H9 (cell line): ENCODE measurements at regions not wholly inside any gene's neighbourhood (a gene's known extent, or its start where the extent isn't known, plus 50 kb on each side); places are given as distances from the start of the nearest gene placed in this dataset.

Experiments used
- DNase-seq: peaks from one replicate; pipeline ENCODE4 v3.0.0-alpha.2; 2017
- H2AFZ ChIP-seq: one replicate; pipeline ENCODE4 v1.6.1; 2013; ENCODE audit warnings: mild to moderate bottlenecking, low read length, control low read depth, moderate library complexity
- H2AK5ac ChIP-seq: 2 replicates; pipeline ENCODE4 v1.6.1; 2013; ENCODE audit warnings: low read length, control low read depth, mixed read lengths; ENCODE audit not compliant: insufficient read length
- H2BK120ac ChIP-seq: one replicate; pipeline ENCODE4 v1.6.1; 2013; ENCODE audit warnings: low read depth, mild to moderate bottlenecking, low read length, control low read depth, inconsistent platforms; ENCODE audit not compliant: poor library complexity, severe bottlenecking
- H2BK12ac ChIP-seq: 2 replicates; pipeline ENCODE4 v1.6.1; 2013; ENCODE audit warnings: low read length, control low read depth, mixed read lengths, low read depth; ENCODE audit not compliant: insufficient read length
- H2BK15ac ChIP-seq: 2 replicates; pipeline ENCODE4 v1.6.1; 2013; ENCODE audit warnings: low read depth, low read length, control low read depth
- H2BK20ac ChIP-seq: one replicate; pipeline ENCODE4 v1.6.1; 2013; ENCODE audit warnings: low read depth, mild to moderate bottlenecking, low read length, control low read depth, inconsistent platforms; ENCODE audit not compliant: poor library complexity, severe bottlenecking
- H2BK5ac ChIP-seq: 2 replicates; pipeline ENCODE4 v1.6.1; 2013; ENCODE audit warnings: low read length, control low read depth, mixed read lengths; ENCODE audit not compliant: insufficient read length
- H3K14ac ChIP-seq: 2 replicates; pipeline ENCODE4 v1.6.1; 2013; ENCODE audit warnings: low read length, control low read depth; ENCODE audit not compliant: insufficient read depth
- H3K18ac ChIP-seq: 2 replicates; pipeline ENCODE4 v1.6.1; 2013; ENCODE audit warnings: low read depth, mild to moderate bottlenecking, mixed read lengths, low read length, control low read depth; ENCODE audit not compliant: insufficient read length
- H3K23ac ChIP-seq: 2 replicates; pipeline ENCODE4 v1.6.1; 2013; ENCODE audit warnings: low read length, control low read depth, mixed read lengths, low read depth; ENCODE audit not compliant: insufficient read length
- H3K23me2 ChIP-seq: 2 replicates; pipeline ENCODE4 v1.6.1; 2013; ENCODE audit warnings: low read depth, mild to moderate bottlenecking, mixed read lengths, low read length, control low read depth; ENCODE audit not compliant: insufficient read length, poor library complexity, severe bottlenecking
- H3K27ac ChIP-seq: 2 replicates; pipeline ENCODE4 v1.5.1; 2013; ENCODE audit warnings: low read length, control low read depth, mixed read lengths, low read depth; ENCODE audit not compliant: insufficient read length
- H3K27me3 ChIP-seq: 2 replicates; pipeline ENCODE4 v1.6.1; 2013; ENCODE audit warnings: low read length, control low read depth, inconsistent platforms; ENCODE audit not compliant: insufficient read depth
- H3K4ac ChIP-seq: 2 replicates; pipeline ENCODE4 v1.6.1; 2013; ENCODE audit warnings: low read depth, mild to moderate bottlenecking, control low read depth, inconsistent platforms, low read length, moderate library complexity
- H3K4me1 ChIP-seq: 2 replicates; pipeline ENCODE4 v1.6.1; 2013; ENCODE audit warnings: low read length, control low read depth, inconsistent platforms; ENCODE audit not compliant: insufficient read depth
- H3K4me2 ChIP-seq: 2 replicates; pipeline ENCODE4 v1.6.1; 2013; ENCODE audit warnings: low read length, control low read depth, mixed read lengths; ENCODE audit not compliant: insufficient read length, insufficient read depth
- H3K56ac ChIP-seq: 2 replicates; pipeline ENCODE4 v1.6.1; 2013; ENCODE audit warnings: low read depth, mild to moderate bottlenecking, mixed read lengths, low read length, control low read depth; ENCODE audit not compliant: insufficient read length
- H3K79me1 ChIP-seq: 2 replicates; pipeline ENCODE4 v1.6.1; 2013; ENCODE audit warnings: low read depth, mild to moderate bottlenecking, moderate library complexity, low read length, control low read depth, inconsistent platforms; ENCODE audit not compliant: insufficient read depth, poor library complexity, severe bottlenecking
- H3K79me2 ChIP-seq: 2 replicates; pipeline ENCODE4 v1.6.1; 2013; ENCODE audit warnings: low read length, control low read depth, inconsistent platforms; ENCODE audit not compliant: insufficient read depth
- H3K9ac ChIP-seq: 2 replicates; pipeline ENCODE4 v1.6.1; 2013; ENCODE audit warnings: low read length, control low read depth, mixed read lengths; ENCODE audit not compliant: insufficient read length; ENCODE audit errors: extremely low read depth
- H3K9me3 ChIP-seq: one replicate; pipeline ENCODE4 v1.6.1; 2013; ENCODE audit warnings: low read depth, low read length, inconsistent platforms; ENCODE audit not compliant: control insufficient read depth
- H3T11ph ChIP-seq: one replicate; pipeline ENCODE4 v1.6.1; 2013; ENCODE audit warnings: mild to moderate bottlenecking, low read length, control low read depth, inconsistent platforms
- H4K20me1 ChIP-seq: one replicate; pipeline ENCODE4 v1.6.1; 2013; ENCODE audit not compliant: control insufficient read depth, insufficient read length, insufficient read depth
- H4K5ac ChIP-seq: 2 replicates; pipeline ENCODE4 v1.6.1; 2013; ENCODE audit warnings: low read depth, mild to moderate bottlenecking, mixed read lengths, low read length, control low read depth; ENCODE audit not compliant: insufficient read length
- H4K8ac ChIP-seq: replicated peaks from 2 replicates; pipeline ENCODE4 v1.6.1; 2013; ENCODE audit warnings: low read length, control low read depth, mixed read lengths, low read depth; ENCODE audit not compliant: insufficient read length
- H4K91ac ChIP-seq: 2 replicates; pipeline ENCODE4 v1.6.1; 2013; ENCODE audit warnings: low read depth, mild to moderate bottlenecking, moderate library complexity, mixed read lengths, low read length, control low read depth; ENCODE audit not compliant: insufficient read length
- H3K27ac Mint-ChIP-seq, 3 experiments: 2 replicates in 2 of 3; 3 replicates in 1 of 3; pipeline ENCODE4 v1.8.0; 2020 to 2021; ENCODE audit warnings: mixed read lengths in 3 of 3, mild to moderate bottlenecking in 1 of 3, moderate library complexity in 1 of 3
- H3K27me3 Mint-ChIP-seq: 2 replicates; pipeline ENCODE4 v1.8.0; 2021; ENCODE audit warnings: low read depth, mild to moderate bottlenecking, moderate library complexity, mixed read lengths
- H3K36me3 Mint-ChIP-seq, 3 experiments: 2 replicates in 2 of 3; 3 replicates in 1 of 3; pipeline ENCODE4 v1.8.0; 2020 to 2021; ENCODE audit warnings: low read depth in 3 of 3, mixed read lengths in 3 of 3; ENCODE audit not compliant: insufficient read depth in 1 of 3
- H3K4me1 Mint-ChIP-seq, 2 experiments: 2 replicates each; pipeline ENCODE4 v1.8.0; 2020; ENCODE audit warnings: mixed read lengths in 2 of 2
- H3K4me3 Mint-ChIP-seq, 2 experiments: 2 replicates in 1 of 2; 3 replicates in 1 of 2; pipeline ENCODE4 v1.8.0; 2020 to 2021; ENCODE audit warnings: mild to moderate bottlenecking in 2 of 2, mixed read lengths in 2 of 2, moderate library complexity in 1 of 2
- H3K9me3 Mint-ChIP-seq, 2 experiments: 2 replicates in 1 of 2; 3 replicates in 1 of 2; pipeline ENCODE4 v1.8.0; 2020; ENCODE audit warnings: mild to moderate bottlenecking in 2 of 2, mixed read lengths in 2 of 2, moderate library complexity in 1 of 2
- WGBS: extraction: QIAGEN DNeasy Blood & Tissue Kit; methylation state at CpG from one replicate; pipeline ENCODE4 v1.1.7; 2013; ENCODE audit warnings: missing lambda C conversion rate, low lambda C conversion rate, mixed read lengths; ENCODE audit not compliant: insufficient read length; ENCODE audit errors: extremely low coverage; 5-methylcytosine and 5-hydroxymethylcytosine counted together
- TF ChIP-seq, protein P1 (sequence below): fragments of 200-600 bp; sonication (generic); conservative IDR thresholded peaks from 3 replicates; pipeline ENCODE4 v1.8.0; 2021; ENCODE audit warnings: antibody characterized with exemption, mild to moderate bottlenecking

DNA sequence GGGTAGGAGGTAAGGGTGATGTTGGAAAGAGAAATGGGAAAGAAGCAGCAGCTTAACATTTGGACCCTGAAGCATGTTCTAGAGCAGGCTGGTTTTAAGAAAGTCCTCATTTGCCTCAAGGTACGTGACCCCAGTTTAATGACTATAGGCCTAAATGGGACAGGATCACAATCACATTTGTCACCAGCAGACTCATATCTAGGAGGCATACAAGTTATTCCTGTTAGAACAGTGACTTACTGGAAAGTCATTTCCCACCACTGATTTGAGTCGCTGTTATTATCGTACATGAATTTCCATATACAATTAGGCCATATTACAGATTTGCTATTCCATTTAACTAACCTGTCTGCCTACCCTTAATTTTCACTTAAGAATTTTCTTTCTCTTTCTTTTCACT lies 326.1 kb downstream of the DAD1 start:
- Histone ChIP-seq H3K27ac (no peak overlapping the region), H3K4me2 (no peak overlapping the region), H3K4ac (no peak overlapping the region), H3K4me1 (no peaks in the 10 kb centered on the region; the same call in 1 of the 2 replicates), H2BK15ac (no peak overlapping the region), H4K8ac (no peak overlapping the region), H2AK5ac (no peak overlapping the region), H3K23me2 (no peaks in the 10 kb centered on the region), H2AFZ (no peak overlapping the region), H2BK5ac (no peak overlapping the region), H3K9ac (no peak overlapping the region), H3K56ac (no peak overlapping the region), H2BK120ac (no peak overlapping the region), H3K9me3 (no peaks in the 10 kb centered on the region), H3T11ph (no peak overlapping the region), H3K23ac (no peak overlapping the region), H3K79me1 (no peaks in the 10 kb centered on the region), H2BK12ac (no peak overlapping the region), H3K18ac (no peak overlapping the region), H4K5ac (no peak overlapping the region), H3K27me3 (no peaks in the 10 kb centered on the region), H4K91ac (no peak overlapping the region), H2BK20ac (no peak overlapping the region), H3K14ac (no peak overlapping the region), H3K79me2 (no peaks in the 10 kb centered on the region), H4K20me1 (no peaks in the 10 kb centered on the region)
- TF ChIP-seq, protein P1, sequence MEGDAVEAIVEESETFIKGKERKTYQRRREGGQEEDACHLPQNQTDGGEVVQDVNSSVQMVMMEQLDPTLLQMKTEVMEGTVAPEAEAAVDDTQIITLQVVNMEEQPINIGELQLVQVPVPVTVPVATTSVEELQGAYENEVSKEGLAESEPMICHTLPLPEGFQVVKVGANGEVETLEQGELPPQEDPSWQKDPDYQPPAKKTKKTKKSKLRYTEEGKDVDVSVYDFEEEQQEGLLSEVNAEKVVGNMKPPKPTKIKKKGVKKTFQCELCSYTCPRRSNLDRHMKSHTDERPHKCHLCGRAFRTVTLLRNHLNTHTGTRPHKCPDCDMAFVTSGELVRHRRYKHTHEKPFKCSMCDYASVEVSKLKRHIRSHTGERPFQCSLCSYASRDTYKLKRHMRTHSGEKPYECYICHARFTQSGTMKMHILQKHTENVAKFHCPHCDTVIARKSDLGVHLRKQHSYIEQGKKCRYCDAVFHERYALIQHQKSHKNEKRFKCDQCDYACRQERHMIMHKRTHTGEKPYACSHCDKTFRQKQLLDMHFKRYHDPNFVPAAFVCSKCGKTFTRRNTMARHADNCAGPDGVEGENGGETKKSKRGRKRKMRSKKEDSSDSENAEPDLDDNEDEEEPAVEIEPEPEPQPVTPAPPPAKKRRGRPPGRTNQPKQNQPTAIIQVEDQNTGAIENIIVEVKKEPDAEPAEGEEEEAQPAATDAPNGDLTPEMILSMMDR = no peak
- H3K4me1 Mint-ChIP-seq = peaks cover 33 to 39% of the 10 kb centered on the region in 2 experiments
- DNase-seq = no peak
- no peaks in the 10 kb centered on the region; a peak in 1 of 7 replicates for H3K36me3 Mint-ChIP-seq
- H3K27me3 Mint-ChIP-seq = peaks cover 2% of the 10 kb centered on the region
- peaks cover 2 to 3% of the 10 kb centered on the region in 2 experiments; a peak in 3 of 5 replicates for H3K9me3 Mint-ChIP-seq
- H3K27ac Mint-ChIP-seq = no peak overlapping the region
- no peak overlapping the region for H3K4me3 Mint-ChIP-seq
- WGBS = no CpG with 5 or more reads among the region's 3 CpGs
